ENCODE measurements at regions not wholly inside any gene's neighbourhood (a gene's known extent, or its start where the extent isn't known, plus 50 kb on each side); places are given as distances from the start of the nearest gene placed in this dataset.

DNA sequence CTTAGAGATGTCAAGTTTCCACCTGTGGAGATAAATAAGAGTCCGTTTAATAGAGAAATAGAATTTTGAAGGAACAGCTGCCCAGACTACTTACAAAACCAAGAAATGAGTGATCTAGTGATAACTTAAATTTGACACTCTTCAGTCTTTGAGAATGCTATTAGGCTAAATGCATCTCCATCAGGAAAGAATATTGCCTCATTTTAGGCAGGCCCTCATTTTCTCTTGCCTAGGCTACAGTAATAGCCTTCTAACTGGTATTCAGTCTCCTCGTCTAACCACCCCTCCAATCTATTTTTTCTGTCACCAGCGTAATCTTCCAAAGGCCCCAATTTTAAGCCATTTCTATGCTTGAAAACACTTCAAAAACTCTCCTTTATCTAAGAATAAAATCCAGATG is 537.8 kb upstream of the CA10 start:
- TF ChIP-seq CTCF (IDR thresholded peaks at IDR 0.05; ENCODE audit: low read depth, low read length) (no peak), EZH2phosphoT487 (IDR thresholded peaks at IDR 0.05; ENCODE audit: low read depth) (no peak)
